HepG2 (cell line): ENCODE measurements at regions not wholly inside any gene's neighbourhood (a gene's known extent, or its start where the extent isn't known, plus 50 kb on each side); places are given as distances from the start of the nearest gene placed in this dataset.
A peak's percentile ranks its signal among the peaks of the same experiment; 100 is the strongest.

Experiments used
- ATM ChIP-seq: fragments of 450-650 bp; IDR thresholded peaks from 2 replicates; pipeline ENCODE4 v1.7.1; 2017; ENCODE audit warnings: mild to moderate bottlenecking, borderline replicate concordance
- FOXP1 ChIP-seq, 2 experiments: fragments of 450-650 bp in 1 of 2; IDR thresholded peaks; 2 replicates each; pipeline ENCODE4 v1.6.1; 2017 to 2018; ENCODE audit warnings: antibody characterized with exemption in 1 of 2
- MEIS1 ChIP-seq: sonication (generic); formaldehyde crosslinking; IDR thresholded peaks from 2 replicates; pipeline ENCODE4 v1.9.0; 2021; ENCODE audit warnings: mild to moderate bottlenecking, missing genetic modification reagents, moderate library complexity, borderline replicate concordance
- SOX6 ChIP-seq, 2 experiments: fragments of 450-650 bp in 1 of 2; sonication (generic) in 1 of 2; formaldehyde crosslinking in 1 of 2; IDR thresholded peaks; 2 replicates each; pipeline versions ENCODE4 v1.4.0 to v1.6.1; 2017 to 2020; ENCODE audit warnings: antibody characterized with exemption in 1 of 2, mild to moderate bottlenecking in 1 of 2, missing genetic modification reagents in 1 of 2
- TF ChIP-seq, protein P1 (sequence below): IDR thresholded peaks from 2 replicates; pipeline ENCODE4 v1.6.1; 2016; ENCODE audit warnings: mild to moderate bottlenecking
- TF ChIP-seq, protein P2 (sequence below): sonication (generic); formaldehyde crosslinking; IDR thresholded peaks from 2 replicates; pipeline ENCODE4 v1.5.0; 2020; ENCODE audit warnings: mild to moderate bottlenecking, missing genetic modification reagents, borderline replicate concordance
- TF ChIP-seq, protein P3 (sequence below): fragments of 450-650 bp; IDR thresholded peaks from 2 replicates; pipeline ENCODE4 v1.6.1; 2017

DNA sequence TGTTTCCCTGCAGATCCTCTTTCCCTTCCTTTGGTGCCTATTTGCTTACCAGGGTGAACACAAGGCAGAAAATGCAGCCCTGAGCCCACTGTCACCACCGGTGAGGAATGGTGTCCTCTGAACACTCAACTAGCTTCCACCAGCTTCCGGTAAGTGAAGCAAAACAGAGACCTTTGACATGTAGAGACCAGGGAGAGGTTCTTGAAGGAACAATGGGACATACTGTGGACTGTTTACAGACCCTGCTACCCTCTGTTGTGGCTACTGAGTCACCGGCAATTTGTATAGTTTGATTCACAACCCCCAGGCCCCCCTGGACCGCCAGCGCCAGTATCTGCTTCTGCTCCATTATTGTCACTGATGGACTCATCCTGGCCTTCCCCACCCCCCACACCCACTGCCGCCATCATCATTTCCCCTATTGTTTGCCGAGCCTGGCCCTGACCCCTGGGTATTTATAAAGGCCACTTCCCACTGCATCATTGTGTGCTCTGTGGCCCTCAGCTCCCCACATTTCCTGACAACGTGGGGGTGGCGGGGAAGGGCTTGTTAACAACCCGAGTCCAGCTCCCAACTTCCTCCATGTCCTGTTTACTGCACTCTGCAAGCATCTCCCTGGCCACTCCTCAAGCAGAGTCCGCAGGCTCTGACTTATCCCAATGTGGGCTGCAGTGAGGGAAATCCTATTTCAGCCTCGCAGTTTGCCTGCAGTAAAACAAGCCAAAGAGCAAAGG, 252.9 kb downstream of the ETS1 start (continued):
- TF ChIP-seq FOXP1 (IDR thresholded peaks at IDR 0.05) (no peak), FOXP1 (CRISPR knock-in tag; IDR thresholded peaks at IDR 0.05) (peak; percentile 49), SOX6 (IDR thresholded peaks at IDR 0.05) (no peak), SOX6 (CRISPR knock-in tag; IDR thresholded peaks at IDR 0.05) (peak; percentile 82), ATM (no peak), MEIS1 (CRISPR knock-in tag) (no peak)
- TF ChIP-seq, protein P1, sequence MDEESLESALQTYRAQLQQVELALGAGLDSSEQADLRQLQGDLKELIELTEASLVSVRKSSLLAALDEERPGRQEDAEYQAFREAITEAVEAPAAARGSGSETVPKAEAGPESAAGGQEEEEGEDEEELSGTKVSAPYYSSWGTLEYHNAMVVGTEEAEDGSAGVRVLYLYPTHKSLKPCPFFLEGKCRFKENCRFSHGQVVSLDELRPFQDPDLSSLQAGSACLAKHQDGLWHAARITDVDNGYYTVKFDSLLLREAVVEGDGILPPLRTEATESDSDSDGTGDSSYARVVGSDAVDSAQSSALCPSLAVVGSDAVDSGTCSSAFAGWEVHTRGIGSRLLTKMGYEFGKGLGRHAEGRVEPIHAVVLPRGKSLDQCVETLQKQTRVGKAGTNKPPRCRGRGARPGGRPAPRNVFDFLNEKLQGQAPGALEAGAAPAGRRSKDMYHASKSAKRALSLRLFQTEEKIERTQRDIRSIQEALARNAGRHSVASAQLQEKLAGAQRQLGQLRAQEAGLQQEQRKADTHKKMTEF (CRISPR knock-in tag), result 0 out of 2 replicates have a peak, but pooled peaks have one; percentile 23
- TF ChIP-seq, protein P2, sequence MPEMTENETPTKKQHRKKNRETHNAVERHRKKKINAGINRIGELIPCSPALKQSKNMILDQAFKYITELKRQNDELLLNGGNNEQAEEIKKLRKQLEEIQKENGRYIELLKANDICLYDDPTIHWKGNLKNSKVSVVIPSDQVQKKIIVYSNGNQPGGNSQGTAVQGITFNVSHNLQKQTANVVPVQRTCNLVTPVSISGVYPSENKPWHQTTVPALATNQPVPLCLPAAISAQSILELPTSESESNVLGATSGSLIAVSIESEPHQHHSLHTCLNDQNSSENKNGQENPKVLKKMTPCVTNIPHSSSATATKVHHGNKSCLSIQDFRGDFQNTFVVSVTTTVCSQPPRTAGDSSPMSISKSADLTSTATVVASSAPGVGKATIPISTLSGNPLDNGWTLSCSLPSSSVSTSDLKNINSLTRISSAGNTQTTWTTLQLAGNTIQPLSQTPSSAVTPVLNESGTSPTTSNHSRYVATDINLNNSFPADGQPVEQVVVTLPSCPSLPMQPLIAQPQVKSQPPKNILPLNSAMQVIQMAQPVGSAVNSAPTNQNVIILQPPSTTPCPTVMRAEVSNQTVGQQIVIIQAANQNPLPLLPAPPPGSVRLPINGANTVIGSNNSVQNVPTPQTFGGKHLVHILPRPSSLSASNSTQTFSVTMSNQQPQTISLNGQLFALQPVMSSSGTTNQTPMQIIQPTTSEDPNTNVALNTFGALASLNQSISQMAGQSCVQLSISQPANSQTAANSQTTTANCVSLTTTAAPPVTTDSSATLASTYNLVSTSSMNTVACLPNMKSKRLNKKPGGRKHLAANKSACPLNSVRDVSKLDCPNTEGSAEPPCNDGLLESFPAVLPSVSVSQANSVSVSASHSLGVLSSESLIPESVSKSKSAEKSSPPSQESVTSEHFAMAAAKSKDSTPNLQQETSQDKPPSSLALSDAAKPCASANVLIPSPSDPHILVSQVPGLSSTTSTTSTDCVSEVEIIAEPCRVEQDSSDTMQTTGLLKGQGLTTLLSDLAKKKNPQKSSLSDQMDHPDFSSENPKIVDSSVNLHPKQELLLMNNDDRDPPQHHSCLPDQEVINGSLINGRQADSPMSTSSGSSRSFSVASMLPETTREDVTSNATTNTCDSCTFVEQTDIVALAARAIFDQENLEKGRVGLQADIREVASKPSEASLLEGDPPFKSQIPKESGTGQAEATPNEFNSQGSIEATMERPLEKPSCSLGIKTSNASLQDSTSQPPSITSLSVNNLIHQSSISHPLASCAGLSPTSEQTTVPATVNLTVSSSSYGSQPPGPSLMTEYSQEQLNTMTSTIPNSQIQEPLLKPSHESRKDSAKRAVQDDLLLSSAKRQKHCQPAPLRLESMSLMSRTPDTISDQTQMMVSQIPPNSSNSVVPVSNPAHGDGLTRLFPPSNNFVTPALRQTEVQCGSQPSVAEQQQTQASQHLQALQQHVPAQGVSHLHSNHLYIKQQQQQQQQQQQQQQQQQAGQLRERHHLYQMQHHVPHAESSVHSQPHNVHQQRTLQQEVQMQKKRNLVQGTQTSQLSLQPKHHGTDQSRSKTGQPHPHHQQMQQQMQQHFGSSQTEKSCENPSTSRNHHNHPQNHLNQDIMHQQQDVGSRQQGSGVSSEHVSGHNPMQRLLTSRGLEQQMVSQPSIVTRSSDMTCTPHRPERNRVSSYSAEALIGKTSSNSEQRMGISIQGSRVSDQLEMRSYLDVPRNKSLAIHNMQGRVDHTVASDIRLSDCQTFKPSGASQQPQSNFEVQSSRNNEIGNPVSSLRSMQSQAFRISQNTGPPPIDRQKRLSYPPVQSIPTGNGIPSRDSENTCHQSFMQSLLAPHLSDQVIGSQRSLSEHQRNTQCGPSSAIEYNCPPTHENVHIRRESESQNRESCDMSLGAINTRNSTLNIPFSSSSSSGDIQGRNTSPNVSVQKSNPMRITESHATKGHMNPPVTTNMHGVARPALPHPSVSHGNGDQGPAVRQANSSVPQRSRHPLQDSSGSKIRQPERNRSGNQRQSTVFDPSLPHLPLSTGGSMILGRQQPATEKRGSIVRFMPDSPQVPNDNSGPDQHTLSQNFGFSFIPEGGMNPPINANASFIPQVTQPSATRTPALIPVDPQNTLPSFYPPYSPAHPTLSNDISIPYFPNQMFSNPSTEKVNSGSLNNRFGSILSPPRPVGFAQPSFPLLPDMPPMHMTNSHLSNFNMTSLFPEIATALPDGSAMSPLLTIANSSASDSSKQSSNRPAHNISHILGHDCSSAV (CRISPR knock-in tag), result no peak
- TF ChIP-seq, protein P3, sequence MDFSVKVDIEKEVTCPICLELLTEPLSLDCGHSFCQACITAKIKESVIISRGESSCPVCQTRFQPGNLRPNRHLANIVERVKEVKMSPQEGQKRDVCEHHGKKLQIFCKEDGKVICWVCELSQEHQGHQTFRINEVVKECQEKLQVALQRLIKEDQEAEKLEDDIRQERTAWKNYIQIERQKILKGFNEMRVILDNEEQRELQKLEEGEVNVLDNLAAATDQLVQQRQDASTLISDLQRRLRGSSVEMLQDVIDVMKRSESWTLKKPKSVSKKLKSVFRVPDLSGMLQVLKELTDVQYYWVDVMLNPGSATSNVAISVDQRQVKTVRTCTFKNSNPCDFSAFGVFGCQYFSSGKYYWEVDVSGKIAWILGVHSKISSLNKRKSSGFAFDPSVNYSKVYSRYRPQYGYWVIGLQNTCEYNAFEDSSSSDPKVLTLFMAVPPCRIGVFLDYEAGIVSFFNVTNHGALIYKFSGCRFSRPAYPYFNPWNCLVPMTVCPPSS, result no peak
